ENCODE measurements at regions not wholly inside any gene's neighbourhood (a gene's known extent, or its start where the extent isn't known, plus 50 kb on each side); places are given as distances from the start of the nearest gene placed in this dataset.

DNA sequence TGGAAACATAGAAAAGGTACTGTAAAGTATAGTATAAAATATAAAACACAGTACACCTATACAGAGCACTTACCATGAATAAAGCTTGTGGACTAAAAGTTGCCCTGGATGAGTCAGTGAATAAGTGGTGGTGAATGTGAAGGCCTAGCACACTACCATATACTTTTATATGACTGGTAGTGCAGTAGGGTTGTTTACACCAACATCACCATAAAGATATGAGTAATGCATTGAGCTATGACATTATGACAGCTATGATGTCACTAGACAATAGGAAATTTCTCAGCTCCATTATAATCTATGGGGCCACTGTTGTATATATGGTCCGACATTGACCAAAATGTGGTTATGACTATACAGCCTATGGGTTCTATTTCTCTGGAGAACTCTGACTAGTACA is 291.8 kb upstream of the ACTBL2 start:
- TF ChIP-seq, protein P1, sequence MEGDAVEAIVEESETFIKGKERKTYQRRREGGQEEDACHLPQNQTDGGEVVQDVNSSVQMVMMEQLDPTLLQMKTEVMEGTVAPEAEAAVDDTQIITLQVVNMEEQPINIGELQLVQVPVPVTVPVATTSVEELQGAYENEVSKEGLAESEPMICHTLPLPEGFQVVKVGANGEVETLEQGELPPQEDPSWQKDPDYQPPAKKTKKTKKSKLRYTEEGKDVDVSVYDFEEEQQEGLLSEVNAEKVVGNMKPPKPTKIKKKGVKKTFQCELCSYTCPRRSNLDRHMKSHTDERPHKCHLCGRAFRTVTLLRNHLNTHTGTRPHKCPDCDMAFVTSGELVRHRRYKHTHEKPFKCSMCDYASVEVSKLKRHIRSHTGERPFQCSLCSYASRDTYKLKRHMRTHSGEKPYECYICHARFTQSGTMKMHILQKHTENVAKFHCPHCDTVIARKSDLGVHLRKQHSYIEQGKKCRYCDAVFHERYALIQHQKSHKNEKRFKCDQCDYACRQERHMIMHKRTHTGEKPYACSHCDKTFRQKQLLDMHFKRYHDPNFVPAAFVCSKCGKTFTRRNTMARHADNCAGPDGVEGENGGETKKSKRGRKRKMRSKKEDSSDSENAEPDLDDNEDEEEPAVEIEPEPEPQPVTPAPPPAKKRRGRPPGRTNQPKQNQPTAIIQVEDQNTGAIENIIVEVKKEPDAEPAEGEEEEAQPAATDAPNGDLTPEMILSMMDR (IDR thresholded peaks at IDR 0.05): no peak
- TF ChIP-seq POLR2A (IDR thresholded peaks at IDR 0.05) (no peak), EP300 (IDR thresholded peaks at IDR 0.05) (no peak)

All from ovary (tissue), 3 donors.